ENCODE measurements at regions not wholly inside any gene's neighbourhood (a gene's known extent, or its start where the extent isn't known, plus 50 kb on each side); places are given as distances from the start of the nearest gene placed in this dataset.

DNA sequence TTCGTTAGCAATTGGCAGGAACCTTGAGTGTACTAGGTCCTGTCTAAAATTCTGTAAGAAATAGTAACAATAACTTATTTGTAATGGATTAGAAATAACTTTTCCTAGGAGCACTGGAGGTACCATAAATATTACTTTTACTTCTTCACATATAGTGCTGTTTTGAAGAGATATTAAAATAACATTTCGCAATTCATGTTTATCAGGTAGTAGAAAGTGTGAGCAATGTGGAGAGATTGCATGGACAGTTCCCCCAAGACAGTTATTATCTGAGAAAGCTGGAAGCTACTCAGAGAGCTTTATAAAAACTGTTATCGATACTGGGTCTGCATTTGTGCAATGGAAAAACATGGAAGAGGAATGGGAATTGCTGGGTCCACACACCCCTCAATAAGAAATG is 128.5 kb upstream of the KIF26B start:
- H3K36me3 Mint-ChIP-seq (ENCODE audit: low read depth) = peaks cover 11% of the 10 kb centered on the region; the same call in 2 of the 3 replicates
- Histone ChIP-seq H3K27me3 (ENCODE audit: insufficient read depth) (no peaks in the 10 kb centered on the region), H3K36me3 (ENCODE audit: insufficient read depth) (no peaks in the 10 kb centered on the region), H3K79me2 (replicated peaks; ENCODE audit: insufficient read depth) (no peaks in the 10 kb centered on the region), H3K27ac (ENCODE audit: low read depth) (no peak overlapping the region), H3K4me3 (no peak overlapping the region), H3K9me2 (ENCODE audit: insufficient read depth) (no peaks in the 10 kb centered on the region), H4K20me1 (replicated peaks; ENCODE audit: insufficient read depth) (no peaks in the 10 kb centered on the region; the same call in 1 of the 2 replicates), H3K4me1 (ENCODE audit: insufficient read depth) (peaks cover 4% of the 10 kb centered on the region; the same call in 1 of the 2 replicates), H3K4me2 (no peak overlapping the region), H3F3A (replicated peaks; ENCODE audit: low read depth) (no peaks in the 10 kb centered on the region), H2AFZ (no peak overlapping the region)
- peaks cover 1% of the 10 kb centered on the region for H3K27me3 Mint-ChIP-seq (ENCODE audit: insufficient read depth, low read depth, poor library complexity)
- no peaks in the 10 kb centered on the region for H3K9me3 Mint-ChIP-seq
- DNase-seq (ENCODE audit: low spot score) (no peak), ATAC-seq (no peak)
- peaks cover 10% of the 10 kb centered on the region; the same call in 2 of the 3 replicates for H3K4me1 Mint-ChIP-seq
- H3K27ac Mint-ChIP-seq = no peak overlapping the region
- no peak for TF ChIP-seq POLR2AphosphoS5 (IDR thresholded peaks at IDR 0.05; ENCODE audit: low read depth)
- no peak for TF ChIP-seq CREB1 (CRISPR knock-in tag; IDR thresholded peaks at IDR 0.05; ENCODE audit: low read depth)
- TF ChIP-seq, protein P1, sequence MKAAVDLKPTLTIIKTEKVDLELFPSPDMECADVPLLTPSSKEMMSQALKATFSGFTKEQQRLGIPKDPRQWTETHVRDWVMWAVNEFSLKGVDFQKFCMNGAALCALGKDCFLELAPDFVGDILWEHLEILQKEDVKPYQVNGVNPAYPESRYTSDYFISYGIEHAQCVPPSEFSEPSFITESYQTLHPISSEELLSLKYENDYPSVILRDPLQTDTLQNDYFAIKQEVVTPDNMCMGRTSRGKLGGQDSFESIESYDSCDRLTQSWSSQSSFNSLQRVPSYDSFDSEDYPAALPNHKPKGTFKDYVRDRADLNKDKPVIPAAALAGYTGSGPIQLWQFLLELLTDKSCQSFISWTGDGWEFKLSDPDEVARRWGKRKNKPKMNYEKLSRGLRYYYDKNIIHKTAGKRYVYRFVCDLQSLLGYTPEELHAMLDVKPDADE (IDR thresholded peaks at IDR 0.05) = no peak
- TF ChIP-seq, protein P2, sequence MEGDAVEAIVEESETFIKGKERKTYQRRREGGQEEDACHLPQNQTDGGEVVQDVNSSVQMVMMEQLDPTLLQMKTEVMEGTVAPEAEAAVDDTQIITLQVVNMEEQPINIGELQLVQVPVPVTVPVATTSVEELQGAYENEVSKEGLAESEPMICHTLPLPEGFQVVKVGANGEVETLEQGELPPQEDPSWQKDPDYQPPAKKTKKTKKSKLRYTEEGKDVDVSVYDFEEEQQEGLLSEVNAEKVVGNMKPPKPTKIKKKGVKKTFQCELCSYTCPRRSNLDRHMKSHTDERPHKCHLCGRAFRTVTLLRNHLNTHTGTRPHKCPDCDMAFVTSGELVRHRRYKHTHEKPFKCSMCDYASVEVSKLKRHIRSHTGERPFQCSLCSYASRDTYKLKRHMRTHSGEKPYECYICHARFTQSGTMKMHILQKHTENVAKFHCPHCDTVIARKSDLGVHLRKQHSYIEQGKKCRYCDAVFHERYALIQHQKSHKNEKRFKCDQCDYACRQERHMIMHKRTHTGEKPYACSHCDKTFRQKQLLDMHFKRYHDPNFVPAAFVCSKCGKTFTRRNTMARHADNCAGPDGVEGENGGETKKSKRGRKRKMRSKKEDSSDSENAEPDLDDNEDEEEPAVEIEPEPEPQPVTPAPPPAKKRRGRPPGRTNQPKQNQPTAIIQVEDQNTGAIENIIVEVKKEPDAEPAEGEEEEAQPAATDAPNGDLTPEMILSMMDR (conservative IDR thresholded peaks at IDR 0.05; ENCODE audit: low read depth in 2 of 2) = no peak
- TF ChIP-seq JUNB (IDR thresholded peaks at IDR 0.05; ENCODE audit: unreplicated experiment) = no peak
- TF ChIP-seq ZNF331 (CRISPR knock-in tag; IDR thresholded peaks at IDR 0.05; ENCODE audit: low read depth) = no peak
- TF ChIP-seq ZNF114 (CRISPR knock-in tag; IDR thresholded peaks at IDR 0.05) = no peak
- TF ChIP-seq EZH2phosphoT487 (IDR thresholded peaks at IDR 0.05; ENCODE audit: unreplicated experiment) = no peak
- TF ChIP-seq STAT1 (IDR thresholded peaks at IDR 0.05; ENCODE audit: unreplicated experiment) = no peak
- no peak for TF ChIP-seq NANOG (IDR thresholded peaks at IDR 0.05; ENCODE audit: borderline replicate concordance)
- TF ChIP-seq, protein P3, sequence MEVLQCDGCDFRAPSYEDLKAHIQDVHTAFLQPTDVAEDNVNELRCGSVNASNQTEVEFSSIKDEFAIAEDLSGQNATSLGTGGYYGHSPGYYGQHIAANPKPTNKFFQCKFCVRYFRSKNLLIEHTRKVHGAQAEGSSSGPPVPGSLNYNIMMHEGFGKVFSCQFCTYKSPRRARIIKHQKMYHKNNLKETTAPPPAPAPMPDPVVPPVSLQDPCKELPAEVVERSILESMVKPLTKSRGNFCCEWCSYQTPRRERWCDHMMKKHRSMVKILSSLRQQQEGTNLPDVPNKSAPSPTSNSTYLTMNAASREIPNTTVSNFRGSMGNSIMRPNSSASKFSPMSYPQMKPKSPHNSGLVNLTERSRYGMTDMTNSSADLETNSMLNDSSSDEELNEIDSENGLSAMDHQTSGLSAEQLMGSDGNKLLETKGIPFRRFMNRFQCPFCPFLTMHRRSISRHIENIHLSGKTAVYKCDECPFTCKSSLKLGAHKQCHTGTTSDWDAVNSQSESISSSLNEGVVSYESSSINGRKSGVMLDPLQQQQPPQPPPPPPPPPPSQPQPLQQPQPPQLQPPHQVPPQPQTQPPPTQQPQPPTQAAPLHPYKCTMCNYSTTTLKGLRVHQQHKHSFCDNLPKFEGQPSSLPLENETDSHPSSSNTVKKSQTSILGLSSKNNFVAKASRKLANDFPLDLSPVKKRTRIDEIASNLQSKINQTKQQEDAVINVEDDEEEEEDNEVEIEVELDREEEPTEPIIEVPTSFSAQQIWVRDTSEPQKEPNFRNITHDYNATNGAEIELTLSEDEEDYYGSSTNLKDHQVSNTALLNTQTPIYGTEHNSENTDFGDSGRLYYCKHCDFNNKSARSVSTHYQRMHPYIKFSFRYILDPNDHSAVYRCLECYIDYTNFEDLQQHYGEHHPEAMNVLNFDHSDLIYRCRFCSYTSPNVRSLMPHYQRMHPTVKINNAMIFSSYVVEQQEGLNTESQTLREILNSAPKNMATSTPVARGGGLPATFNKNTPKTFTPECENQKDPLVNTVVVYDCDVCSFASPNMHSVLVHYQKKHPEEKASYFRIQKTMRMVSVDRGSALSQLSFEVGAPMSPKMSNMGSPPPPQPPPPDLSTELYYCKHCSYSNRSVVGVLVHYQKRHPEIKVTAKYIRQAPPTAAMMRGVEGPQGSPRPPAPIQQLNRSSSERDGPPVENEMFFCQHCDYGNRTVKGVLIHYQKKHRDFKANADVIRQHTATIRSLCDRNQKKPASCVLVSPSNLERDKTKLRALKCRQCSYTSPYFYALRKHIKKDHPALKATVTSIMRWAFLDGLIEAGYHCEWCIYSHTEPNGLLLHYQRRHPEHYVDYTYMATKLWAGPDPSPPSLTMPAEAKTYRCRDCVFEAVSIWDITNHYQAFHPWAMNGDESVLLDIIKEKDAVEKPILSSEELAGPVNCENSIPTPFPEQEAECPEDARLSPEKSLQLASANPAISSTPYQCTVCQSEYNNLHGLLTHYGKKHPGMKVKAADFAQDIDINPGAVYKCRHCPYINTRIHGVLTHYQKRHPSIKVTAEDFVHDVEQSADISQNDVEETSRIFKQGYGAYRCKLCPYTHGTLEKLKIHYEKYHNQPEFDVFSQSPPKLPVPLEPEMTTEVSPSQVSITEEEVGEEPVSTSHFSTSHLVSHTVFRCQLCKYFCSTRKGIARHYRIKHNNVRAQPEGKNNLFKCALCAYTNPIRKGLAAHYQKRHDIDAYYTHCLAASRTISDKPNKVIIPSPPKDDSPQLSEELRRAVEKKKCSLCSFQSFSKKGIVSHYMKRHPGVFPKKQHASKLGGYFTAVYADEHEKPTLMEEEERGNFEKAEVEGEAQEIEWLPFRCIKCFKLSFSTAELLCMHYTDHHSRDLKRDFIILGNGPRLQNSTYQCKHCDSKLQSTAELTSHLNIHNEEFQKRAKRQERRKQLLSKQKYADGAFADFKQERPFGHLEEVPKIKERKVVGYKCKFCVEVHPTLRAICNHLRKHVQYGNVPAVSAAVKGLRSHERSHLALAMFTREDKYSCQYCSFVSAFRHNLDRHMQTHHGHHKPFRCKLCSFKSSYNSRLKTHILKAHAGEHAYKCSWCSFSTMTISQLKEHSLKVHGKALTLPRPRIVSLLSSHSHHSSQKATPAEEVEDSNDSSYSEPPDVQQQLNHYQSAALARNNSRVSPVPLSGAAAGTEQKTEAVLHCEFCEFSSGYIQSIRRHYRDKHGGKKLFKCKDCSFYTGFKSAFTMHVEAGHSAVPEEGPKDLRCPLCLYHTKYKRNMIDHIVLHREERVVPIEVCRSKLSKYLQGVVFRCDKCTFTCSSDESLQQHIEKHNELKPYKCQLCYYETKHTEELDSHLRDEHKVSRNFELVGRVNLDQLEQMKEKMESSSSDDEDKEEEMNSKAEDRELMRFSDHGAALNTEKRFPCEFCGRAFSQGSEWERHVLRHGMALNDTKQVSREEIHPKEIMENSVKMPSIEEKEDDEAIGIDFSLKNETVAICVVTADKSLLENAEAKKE (CRISPR knock-in tag; IDR thresholded peaks at IDR 0.05) = no peak
- TF ChIP-seq EZH2 (IDR thresholded peaks at IDR 0.05; ENCODE audit: low read depth, unreplicated experiment) = no peak
- TF ChIP-seq, protein P4, sequence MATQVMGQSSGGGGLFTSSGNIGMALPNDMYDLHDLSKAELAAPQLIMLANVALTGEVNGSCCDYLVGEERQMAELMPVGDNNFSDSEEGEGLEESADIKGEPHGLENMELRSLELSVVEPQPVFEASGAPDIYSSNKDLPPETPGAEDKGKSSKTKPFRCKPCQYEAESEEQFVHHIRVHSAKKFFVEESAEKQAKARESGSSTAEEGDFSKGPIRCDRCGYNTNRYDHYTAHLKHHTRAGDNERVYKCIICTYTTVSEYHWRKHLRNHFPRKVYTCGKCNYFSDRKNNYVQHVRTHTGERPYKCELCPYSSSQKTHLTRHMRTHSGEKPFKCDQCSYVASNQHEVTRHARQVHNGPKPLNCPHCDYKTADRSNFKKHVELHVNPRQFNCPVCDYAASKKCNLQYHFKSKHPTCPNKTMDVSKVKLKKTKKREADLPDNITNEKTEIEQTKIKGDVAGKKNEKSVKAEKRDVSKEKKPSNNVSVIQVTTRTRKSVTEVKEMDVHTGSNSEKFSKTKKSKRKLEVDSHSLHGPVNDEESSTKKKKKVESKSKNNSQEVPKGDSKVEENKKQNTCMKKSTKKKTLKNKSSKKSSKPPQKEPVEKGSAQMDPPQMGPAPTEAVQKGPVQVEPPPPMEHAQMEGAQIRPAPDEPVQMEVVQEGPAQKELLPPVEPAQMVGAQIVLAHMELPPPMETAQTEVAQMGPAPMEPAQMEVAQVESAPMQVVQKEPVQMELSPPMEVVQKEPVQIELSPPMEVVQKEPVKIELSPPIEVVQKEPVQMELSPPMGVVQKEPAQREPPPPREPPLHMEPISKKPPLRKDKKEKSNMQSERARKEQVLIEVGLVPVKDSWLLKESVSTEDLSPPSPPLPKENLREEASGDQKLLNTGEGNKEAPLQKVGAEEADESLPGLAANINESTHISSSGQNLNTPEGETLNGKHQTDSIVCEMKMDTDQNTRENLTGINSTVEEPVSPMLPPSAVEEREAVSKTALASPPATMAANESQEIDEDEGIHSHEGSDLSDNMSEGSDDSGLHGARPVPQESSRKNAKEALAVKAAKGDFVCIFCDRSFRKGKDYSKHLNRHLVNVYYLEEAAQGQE (IDR thresholded peaks at IDR 0.05; ENCODE audit: unreplicated experiment) = no peak
- no peak overlapping the region for H3K4me3 Mint-ChIP-seq
